ENCODE measurements at regions not wholly inside any gene's neighbourhood (a gene's known extent, or its start where the extent isn't known, plus 50 kb on each side); places are given as distances from the start of the nearest gene placed in this dataset.

DNA sequence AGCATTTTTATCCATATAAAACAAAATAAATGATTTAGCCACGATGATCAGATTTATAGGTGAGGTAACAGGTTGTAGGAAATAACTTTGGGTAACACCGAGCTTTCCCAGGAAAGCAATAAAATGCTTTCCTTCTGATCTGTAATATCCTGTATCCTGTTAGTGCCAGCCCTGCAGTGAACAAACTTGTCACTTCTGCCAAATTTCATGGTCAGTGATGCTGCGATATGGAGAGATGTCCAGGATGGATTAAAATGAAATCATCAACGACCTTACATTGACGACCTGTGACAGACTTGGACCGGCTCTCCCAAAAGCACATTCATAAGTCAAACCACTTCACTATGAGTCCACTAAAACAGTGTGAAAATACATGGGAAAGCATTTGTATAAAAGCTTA is 608.0 kb upstream of the NRP1 start:
- intact Hi-C loops (cut with DNase I), result no loop called here
- Histone ChIP-seq H3K4me1 (no peaks in the 10 kb centered on the region), H3K27ac (no peak overlapping the region), H3K36me3 (no peaks in the 10 kb centered on the region), H3K9me3 (no peaks in the 10 kb centered on the region), H3K4me3 (no peak overlapping the region), H3K27me3 (no peaks in the 10 kb centered on the region)
- TF ChIP-seq POLR2AphosphoS5 (IDR thresholded peaks at IDR 0.05; ENCODE audit: insufficient read depth in 1 of 2, low read depth in 1 of 2) (no peak), POLR2A (IDR thresholded peaks at IDR 0.05) (no peak)
- TF ChIP-seq, protein P1, sequence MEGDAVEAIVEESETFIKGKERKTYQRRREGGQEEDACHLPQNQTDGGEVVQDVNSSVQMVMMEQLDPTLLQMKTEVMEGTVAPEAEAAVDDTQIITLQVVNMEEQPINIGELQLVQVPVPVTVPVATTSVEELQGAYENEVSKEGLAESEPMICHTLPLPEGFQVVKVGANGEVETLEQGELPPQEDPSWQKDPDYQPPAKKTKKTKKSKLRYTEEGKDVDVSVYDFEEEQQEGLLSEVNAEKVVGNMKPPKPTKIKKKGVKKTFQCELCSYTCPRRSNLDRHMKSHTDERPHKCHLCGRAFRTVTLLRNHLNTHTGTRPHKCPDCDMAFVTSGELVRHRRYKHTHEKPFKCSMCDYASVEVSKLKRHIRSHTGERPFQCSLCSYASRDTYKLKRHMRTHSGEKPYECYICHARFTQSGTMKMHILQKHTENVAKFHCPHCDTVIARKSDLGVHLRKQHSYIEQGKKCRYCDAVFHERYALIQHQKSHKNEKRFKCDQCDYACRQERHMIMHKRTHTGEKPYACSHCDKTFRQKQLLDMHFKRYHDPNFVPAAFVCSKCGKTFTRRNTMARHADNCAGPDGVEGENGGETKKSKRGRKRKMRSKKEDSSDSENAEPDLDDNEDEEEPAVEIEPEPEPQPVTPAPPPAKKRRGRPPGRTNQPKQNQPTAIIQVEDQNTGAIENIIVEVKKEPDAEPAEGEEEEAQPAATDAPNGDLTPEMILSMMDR (IDR thresholded peaks at IDR 0.05), result no peak
- DNase-seq (ENCODE audit: extremely low spot score in 2 of 2), result no peak

DNA sequence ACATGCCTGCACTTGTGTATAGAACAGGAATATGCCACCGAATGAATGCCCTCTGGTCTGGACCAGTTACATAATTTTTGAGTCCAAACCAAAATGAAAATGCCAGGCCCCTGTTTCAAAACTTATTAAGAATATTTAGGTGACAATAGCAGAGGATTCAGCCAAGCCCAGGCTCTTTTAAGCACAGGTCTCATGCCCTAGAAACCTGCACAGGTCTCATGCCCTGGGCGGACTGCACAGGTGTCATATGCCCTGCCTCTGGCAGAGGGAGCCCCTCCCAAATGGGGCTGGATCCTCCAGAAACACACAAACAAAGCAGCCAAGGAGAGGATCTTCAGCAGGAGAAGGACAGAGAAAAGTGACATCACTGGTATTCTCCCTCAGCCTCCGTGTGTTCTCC is 605.4 kb upstream of the NRP1 start:
- DNase-seq (ENCODE audit: extremely low spot score in 2 of 2), result no peak
- Histone ChIP-seq H3K9me3 (no peaks in the 10 kb centered on the region), H3K36me3 (no peaks in the 10 kb centered on the region), H3K27me3 (no peaks in the 10 kb centered on the region), H3K4me3 (no peak overlapping the region), H3K27ac (no peak overlapping the region), H3K4me1 (no peaks in the 10 kb centered on the region)
- intact Hi-C loops (cut with DNase I), result no loop called here
- TF ChIP-seq POLR2AphosphoS5 (IDR thresholded peaks at IDR 0.05; ENCODE audit: insufficient read depth in 1 of 2, low read depth in 1 of 2) (no peak), POLR2A (IDR thresholded peaks at IDR 0.05) (no peak)
- TF ChIP-seq, protein P1 (IDR thresholded peaks at IDR 0.05), result no peak

DNA sequence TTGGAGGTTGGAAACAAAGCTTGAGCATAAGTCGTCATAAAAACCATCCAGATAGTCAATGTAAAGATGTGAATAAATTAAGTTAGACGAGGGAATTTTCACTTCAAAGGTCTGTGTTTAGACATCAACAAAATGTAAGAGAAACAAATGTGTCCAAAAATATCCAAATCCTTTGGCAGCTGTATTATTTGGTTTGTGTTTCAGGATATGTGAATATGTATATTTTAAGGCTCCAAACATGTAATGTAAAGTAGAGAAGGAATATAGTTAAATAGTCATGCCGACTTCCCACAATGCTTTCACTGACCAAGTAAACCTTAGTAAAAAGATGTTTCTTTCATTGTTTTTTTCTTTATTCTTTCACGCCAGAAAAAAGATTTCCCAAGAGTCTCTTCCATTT is 604.9 kb upstream of the NRP1 start:
- no peak overlapping the region for H3K4me3 ChIP-seq
- H3K9me3 ChIP-seq, result no peaks in the 10 kb centered on the region
- no peak for TF ChIP-seq POLR2AphosphoS5 (IDR thresholded peaks at IDR 0.05; ENCODE audit: insufficient read depth in 1 of 2, low read depth in 1 of 2)
- TF ChIP-seq, protein P1 (IDR thresholded peaks at IDR 0.05), result no peak
- no peak for TF ChIP-seq POLR2A (IDR thresholded peaks at IDR 0.05)
- no peak for DNase-seq (ENCODE audit: extremely low spot score in 2 of 2)
- H3K36me3 ChIP-seq, result no peaks in the 10 kb centered on the region
- no peaks in the 10 kb centered on the region for H3K4me1 ChIP-seq
- H3K27me3 ChIP-seq, result no peaks in the 10 kb centered on the region
- intact Hi-C loops (cut with DNase I), result no loop called here
- no peak overlapping the region for H3K27ac ChIP-seq

DNA sequence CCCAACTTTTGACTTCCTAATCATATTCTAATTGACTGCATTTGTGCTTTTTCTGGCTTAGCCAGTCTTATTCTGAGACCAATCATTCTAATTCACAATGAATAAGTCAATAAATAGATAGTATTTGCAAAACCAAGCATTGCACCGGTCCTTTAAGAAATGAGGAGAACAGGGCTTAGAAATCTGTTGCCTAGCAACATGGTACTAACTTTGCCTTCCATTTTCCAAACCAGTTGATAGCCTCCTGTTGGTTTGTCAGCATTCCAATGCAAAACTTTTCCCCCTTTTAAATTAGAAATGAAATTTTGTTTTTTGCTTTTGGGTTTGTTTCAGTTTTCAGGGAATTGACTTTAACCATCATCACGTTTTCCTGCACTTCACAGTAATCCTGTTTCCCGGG is 603.5 kb upstream of the NRP1 start:
- H3K27ac ChIP-seq, result no peak overlapping the region
- H3K36me3 ChIP-seq, result no peaks in the 10 kb centered on the region
- no peaks in the 10 kb centered on the region for H3K4me1 ChIP-seq
- no peaks in the 10 kb centered on the region for H3K9me3 ChIP-seq
- TF ChIP-seq POLR2AphosphoS5 (IDR thresholded peaks at IDR 0.05; ENCODE audit: insufficient read depth in 1 of 2, low read depth in 1 of 2), result no peak
- no peak for TF ChIP-seq POLR2A (IDR thresholded peaks at IDR 0.05)
- TF ChIP-seq, protein P1 (IDR thresholded peaks at IDR 0.05), result no peak
- no peaks in the 10 kb centered on the region for H3K27me3 ChIP-seq
- no peak for DNase-seq (ENCODE audit: extremely low spot score in 2 of 2)
- H3K4me3 ChIP-seq, result no peak overlapping the region
- intact Hi-C loops (cut with DNase I), result no loop called here

DNA sequence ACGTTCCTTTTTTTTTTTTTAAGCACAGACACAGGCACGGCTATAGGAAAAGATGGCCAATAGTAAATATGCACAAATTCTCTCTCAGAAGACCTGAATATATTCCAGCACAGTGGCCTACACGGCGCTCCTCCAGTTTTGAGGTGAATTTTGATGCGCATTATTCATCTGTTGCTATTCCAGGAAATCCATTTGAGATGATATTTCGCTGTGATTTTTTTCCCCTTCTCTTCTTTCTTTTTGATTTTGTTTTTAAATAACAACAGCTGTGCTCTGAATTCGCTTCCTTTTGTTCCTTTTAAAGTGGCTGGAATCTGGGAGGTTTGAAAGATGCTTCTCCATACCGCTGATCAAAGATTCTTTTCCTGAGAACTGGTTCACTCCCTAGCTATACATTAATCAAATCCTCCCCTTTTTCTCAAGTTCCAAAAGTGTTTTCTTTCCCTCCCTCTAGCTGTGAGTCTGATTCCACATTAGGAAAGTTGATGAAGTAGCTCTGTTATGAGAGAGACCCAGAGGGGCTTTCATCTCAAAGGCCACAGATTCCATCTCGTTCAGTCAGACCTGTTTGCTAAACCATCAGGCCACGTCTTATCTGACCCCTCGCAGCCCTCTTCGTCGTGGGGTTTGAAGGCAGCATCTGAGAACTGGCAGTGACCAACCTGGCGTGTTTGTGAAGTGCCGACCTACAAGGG is 602.7 kb upstream of the NRP1 start:
- Histone ChIP-seq H3K4me3 (no peak overlapping the region), H3K27ac (no peak overlapping the region), H3K9me3 (no peaks in the 10 kb centered on the region), H3K27me3 (no peaks in the 10 kb centered on the region), H3K4me1 (no peaks in the 10 kb centered on the region), H3K36me3 (no peaks in the 10 kb centered on the region)
- DNase-seq (ENCODE audit: extremely low spot score in 2 of 2), result no peak
- TF ChIP-seq POLR2AphosphoS5 (IDR thresholded peaks at IDR 0.05; ENCODE audit: insufficient read depth in 1 of 2, low read depth in 1 of 2) (no peak), POLR2A (IDR thresholded peaks at IDR 0.05) (no peak)
- TF ChIP-seq, protein P1 (IDR thresholded peaks at IDR 0.05), result no peak
- intact Hi-C loops (cut with DNase I), result no loop called here
